SK-N-SH treated with all-trans-retinoic acid at 6 μM for 48 hours (cell line): ENCODE measurements at regions not wholly inside any gene's neighbourhood (a gene's known extent, or its start where the extent isn't known, plus 50 kb on each side); places are given as distances from the start of the nearest gene placed in this dataset.

ENCODE experiments used
- ATAC-seq: fragments of 200-7000 bp; cut with Tn5 transposase; 3 replicates; pipeline ENCODE4 v1.9.1; 2020; ENCODE audit warnings: mild to moderate bottlenecking, moderate library complexity
- BACH2 ChIP-seq: fragments of 250-450 bp; sonication (Bioruptor Pico); IDR thresholded peaks from 2 replicates; pipeline ENCODE4 v1.9.0; 2021; ENCODE audit warnings: mild to moderate bottlenecking, borderline replicate concordance
- GLIS3 ChIP-seq: fragments of 250-450 bp; sonication (Bioruptor Pico); IDR thresholded peaks from 2 replicates; pipeline ENCODE4 v1.5.0; 2020; ENCODE audit warnings: mild to moderate bottlenecking, moderate library complexity
- ISL1 ChIP-seq: fragments of 250-450 bp; sonication (Bioruptor Pico); IDR thresholded peaks from 2 replicates; pipeline ENCODE4 v2.1.2; 2022; ENCODE audit warnings: mild to moderate bottlenecking, moderate library complexity
- OSR1 ChIP-seq: fragments of 250-450 bp; sonication (Bioruptor Pico); IDR thresholded peaks from 2 replicates; pipeline ENCODE4 v1.8.0; 2022; ENCODE audit warnings: moderate library complexity, mild to moderate bottlenecking, inconsistent platforms
- POU6F1 ChIP-seq: fragments of 250-450 bp; sonication (Bioruptor Pico); IDR thresholded peaks from 2 replicates; pipeline ENCODE4 v1.8.0; 2021; ENCODE audit warnings: low read depth, mild to moderate bottlenecking, moderate library complexity, borderline replicate concordance
- SNAI2 ChIP-seq: fragments of 250-450 bp; sonication (Bioruptor Pico); IDR thresholded peaks from 2 replicates; pipeline ENCODE4 v1.5.0; 2020; ENCODE audit warnings: mild to moderate bottlenecking, moderate library complexity
- TCF4 ChIP-seq: fragments of 250-450 bp; sonication (Bioruptor Pico); IDR thresholded peaks from 2 replicates; pipeline ENCODE4 v1.8.0; 2021; ENCODE audit warnings: mild to moderate bottlenecking, moderate library complexity, borderline replicate concordance
- TOX ChIP-seq: fragments of 250-450 bp; sonication (Bioruptor Pico); IDR thresholded peaks from 2 replicates; pipeline ENCODE4 v1.8.0; 2021; ENCODE audit warnings: mild to moderate bottlenecking, moderate library complexity, borderline replicate concordance
- TSHZ2 ChIP-seq: fragments of 250-450 bp; sonication (Bioruptor Pico); IDR thresholded peaks from 2 replicates; pipeline ENCODE4 v1.5.0; 2020; ENCODE audit warnings: mild to moderate bottlenecking, moderate library complexity
- ZC3H10 ChIP-seq: fragments of 250-450 bp; sonication (Bioruptor Pico); IDR thresholded peaks from 2 replicates; pipeline ENCODE4 v1.5.1; 2021; ENCODE audit warnings: mild to moderate bottlenecking, moderate library complexity
- ZFP3 ChIP-seq: fragments of 250-450 bp; sonication (Bioruptor Pico); IDR thresholded peaks from 2 replicates; pipeline ENCODE4 v1.5.0; 2020; ENCODE audit warnings: mild to moderate bottlenecking, moderate library complexity
- ZFP30 ChIP-seq: fragments of 450-650 bp; formaldehyde crosslinking; IDR thresholded peaks from 2 replicates; pipeline ENCODE4 v1.5.0; 2022; ENCODE audit warnings: mild to moderate bottlenecking, moderate library complexity
- ZNF565 ChIP-seq: fragments of 450-650 bp; formaldehyde crosslinking; conservative IDR thresholded peaks from 2 replicates; pipeline ENCODE4 v1.5.0; 2020; ENCODE audit warnings: low read depth, mild to moderate bottlenecking, moderate library complexity
- ZNF70 ChIP-seq: fragments of 450-650 bp; formaldehyde crosslinking; IDR thresholded peaks from 2 replicates; pipeline ENCODE4 v1.5.0; 2020; ENCODE audit warnings: mild to moderate bottlenecking, moderate library complexity
- ZNF8 ChIP-seq: fragments of 450-650 bp; formaldehyde crosslinking; IDR thresholded peaks from 2 replicates; pipeline ENCODE4 v1.5.0; 2020; ENCODE audit warnings: mild to moderate bottlenecking, moderate library complexity
- TF ChIP-seq, protein P1 (sequence below): fragments of 250-450 bp; sonication (Bioruptor Pico); IDR thresholded peaks from 2 replicates; pipeline ENCODE4 v1.5.1; 2020; ENCODE audit warnings: low read depth, mild to moderate bottlenecking, moderate library complexity
- TF ChIP-seq, protein P2 (sequence below): fragments of 250-450 bp; sonication (Bioruptor Pico); IDR thresholded peaks from 2 replicates; pipeline ENCODE4 v1.5.1; 2021; ENCODE audit warnings: mild to moderate bottlenecking, moderate library complexity
- TF ChIP-seq, protein P3 (sequence below): fragments of 250-450 bp; sonication (Bioruptor Pico); IDR thresholded peaks from 2 replicates; pipeline ENCODE4 v1.8.0; 2020; ENCODE audit warnings: mild to moderate bottlenecking, moderate library complexity, borderline replicate concordance

DNA sequence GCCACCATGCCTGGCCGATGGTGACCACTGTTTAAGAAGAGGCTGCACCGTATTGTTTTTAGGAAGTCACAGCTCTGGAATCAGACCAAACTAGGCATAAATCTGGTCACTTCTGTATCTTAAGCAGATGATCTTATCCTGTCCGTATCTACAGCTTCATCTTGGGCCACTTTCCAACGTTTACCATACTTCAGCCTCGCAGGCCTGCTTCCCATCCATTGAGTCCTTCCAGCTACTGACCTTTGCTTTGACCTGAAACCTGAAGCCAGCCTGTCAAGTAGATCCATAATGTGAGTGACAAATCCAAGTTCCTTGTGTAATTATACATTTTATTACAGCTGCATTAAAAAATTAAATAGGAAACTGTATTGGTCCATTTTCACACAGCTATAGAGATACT lies 1033.0 kb downstream of the CDH11 start:
- TF ChIP-seq ZC3H10 (CRISPR knock-in tag): no peak
- no peak for TF ChIP-seq TSHZ2 (CRISPR knock-in tag)
- TF ChIP-seq ZNF70: no peak
- TF ChIP-seq, protein P1, sequence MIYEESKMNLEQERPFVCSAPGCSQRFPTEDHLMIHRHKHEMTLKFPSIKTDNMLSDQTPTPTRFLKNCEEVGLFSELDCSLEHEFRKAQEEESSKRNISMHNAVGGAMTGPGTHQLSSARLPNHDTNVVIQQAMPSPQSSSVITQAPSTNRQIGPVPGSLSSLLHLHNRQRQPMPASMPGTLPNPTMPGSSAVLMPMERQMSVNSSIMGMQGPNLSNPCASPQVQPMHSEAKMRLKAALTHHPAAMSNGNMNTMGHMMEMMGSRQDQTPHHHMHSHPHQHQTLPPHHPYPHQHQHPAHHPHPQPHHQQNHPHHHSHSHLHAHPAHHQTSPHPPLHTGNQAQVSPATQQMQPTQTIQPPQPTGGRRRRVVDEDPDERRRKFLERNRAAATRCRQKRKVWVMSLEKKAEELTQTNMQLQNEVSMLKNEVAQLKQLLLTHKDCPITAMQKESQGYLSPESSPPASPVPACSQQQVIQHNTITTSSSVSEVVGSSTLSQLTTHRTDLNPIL (CRISPR knock-in tag): no peak
- TF ChIP-seq, protein P2, sequence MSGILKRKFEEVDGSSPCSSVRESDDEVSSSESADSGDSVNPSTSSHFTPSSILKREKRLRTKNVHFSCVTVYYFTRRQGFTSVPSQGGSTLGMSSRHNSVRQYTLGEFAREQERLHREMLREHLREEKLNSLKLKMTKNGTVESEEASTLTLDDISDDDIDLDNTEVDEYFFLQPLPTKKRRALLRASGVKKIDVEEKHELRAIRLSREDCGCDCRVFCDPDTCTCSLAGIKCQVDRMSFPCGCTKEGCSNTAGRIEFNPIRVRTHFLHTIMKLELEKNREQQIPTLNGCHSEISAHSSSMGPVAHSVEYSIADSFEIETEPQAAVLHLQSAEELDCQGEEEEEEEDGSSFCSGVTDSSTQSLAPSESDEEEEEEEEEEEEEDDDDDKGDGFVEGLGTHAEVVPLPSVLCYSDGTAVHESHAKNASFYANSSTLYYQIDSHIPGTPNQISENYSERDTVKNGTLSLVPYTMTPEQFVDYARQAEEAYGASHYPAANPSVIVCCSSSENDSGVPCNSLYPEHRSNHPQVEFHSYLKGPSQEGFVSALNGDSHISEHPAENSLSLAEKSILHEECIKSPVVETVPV: no peak
- no peak for TF ChIP-seq TCF4
- TF ChIP-seq GLIS3 (CRISPR knock-in tag): no peak
- no peak for TF ChIP-seq BACH2
- TF ChIP-seq SNAI2 (CRISPR knock-in tag): no peak
- TF ChIP-seq, protein P3, sequence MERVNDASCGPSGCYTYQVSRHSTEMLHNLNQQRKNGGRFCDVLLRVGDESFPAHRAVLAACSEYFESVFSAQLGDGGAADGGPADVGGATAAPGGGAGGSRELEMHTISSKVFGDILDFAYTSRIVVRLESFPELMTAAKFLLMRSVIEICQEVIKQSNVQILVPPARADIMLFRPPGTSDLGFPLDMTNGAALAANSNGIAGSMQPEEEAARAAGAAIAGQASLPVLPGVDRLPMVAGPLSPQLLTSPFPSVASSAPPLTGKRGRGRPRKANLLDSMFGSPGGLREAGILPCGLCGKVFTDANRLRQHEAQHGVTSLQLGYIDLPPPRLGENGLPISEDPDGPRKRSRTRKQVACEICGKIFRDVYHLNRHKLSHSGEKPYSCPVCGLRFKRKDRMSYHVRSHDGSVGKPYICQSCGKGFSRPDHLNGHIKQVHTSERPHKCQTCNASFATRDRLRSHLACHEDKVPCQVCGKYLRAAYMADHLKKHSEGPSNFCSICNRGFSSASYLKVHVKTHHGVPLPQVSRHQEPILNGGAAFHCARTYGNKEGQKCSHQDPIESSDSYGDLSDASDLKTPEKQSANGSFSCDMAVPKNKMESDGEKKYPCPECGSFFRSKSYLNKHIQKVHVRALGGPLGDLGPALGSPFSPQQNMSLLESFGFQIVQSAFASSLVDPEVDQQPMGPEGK: no peak
- TF ChIP-seq TOX (CRISPR knock-in tag): no peak
- ATAC-seq: peak; percentile 12; the same call in 1 of the 3 replicates

DNA sequence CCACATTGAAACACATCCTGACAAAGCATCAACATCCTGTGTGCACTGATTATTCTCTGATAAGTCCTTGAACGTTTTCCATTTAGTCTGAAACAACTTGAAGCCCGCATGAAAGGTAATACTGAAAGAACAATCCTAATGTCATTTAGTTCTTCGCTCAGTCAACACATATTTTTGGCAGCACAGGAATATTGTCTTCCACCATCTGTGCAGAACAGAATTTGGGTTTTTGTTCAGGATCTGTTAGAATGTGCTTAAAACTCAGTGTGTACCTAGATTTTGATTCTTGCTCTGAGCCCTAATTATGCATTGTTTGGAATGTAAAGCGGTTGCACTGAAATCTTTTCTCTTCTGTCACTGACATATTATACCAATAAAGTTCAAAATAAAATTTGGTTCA lies 1036.6 kb downstream of the CDH11 start:
- no peak for TF ChIP-seq TCF4
- TF ChIP-seq ZNF565 (CRISPR knock-in tag): no peak
- no peak for TF ChIP-seq ZC3H10 (CRISPR knock-in tag)
- TF ChIP-seq, protein P1 (CRISPR knock-in tag): no peak
- no peak for TF ChIP-seq ZFP3 (CRISPR knock-in tag)
- TF ChIP-seq ZNF8 (CRISPR knock-in tag): no peak
- TF ChIP-seq, protein P2: no peak
- no peak for TF ChIP-seq TOX (CRISPR knock-in tag)
- TF ChIP-seq TSHZ2 (CRISPR knock-in tag): no peak
- no peak for TF ChIP-seq OSR1 (CRISPR knock-in tag)
- TF ChIP-seq SNAI2 (CRISPR knock-in tag): no peak
- no peak for TF ChIP-seq POU6F1 (CRISPR knock-in tag)
- TF ChIP-seq GLIS3 (CRISPR knock-in tag): no peak
- TF ChIP-seq, protein P3: no peak
- no peak for TF ChIP-seq ISL1 (CRISPR knock-in tag)
- TF ChIP-seq ZFP30 (CRISPR knock-in tag): no peak
- ATAC-seq: no peak
